GM10248 (cell line): ENCODE measurements at regions not wholly inside any gene's neighbourhood (a gene's known extent, or its start where the extent isn't known, plus 50 kb on each side); places are given as distances from the start of the nearest gene placed in this dataset.

ENCODE experiments used
- CTCF ChIA-PET: fragments of 300-600 bp; sonication (Branson Sonifier 250); formaldehyde crosslinking; extraction: SDS; loops from one replicate; lab custom pipeline; 2021; ENCODE audit warnings: antibody characterized with exemption; lab: Yijun Ruan, JAX
- POLR2A ChIA-PET: fragments of 350-650 bp; sonication (Branson Sonifier 250); formaldehyde crosslinking; extraction: SDS; loops from one replicate; lab custom pipeline; 2020; ENCODE audit warnings: antibody characterized with exemption; lab: Yijun Ruan, JAX
- DNase-seq: peaks from one replicate; pipeline ENCODE4 v3.0.0; 2012; ENCODE audit errors: extremely low spot score
- CTCF ChIP-seq: IDR thresholded peaks from 2 replicates; pipeline ENCODE4 v1.5.1; 2012; ENCODE audit warnings: mild to moderate bottlenecking, low read depth; ENCODE audit errors: extremely low read depth, missing control alignments, control extremely low read depth

- ChIA-PET POLR2A (no interaction called here), CTCF (interaction anchor here (1.5 kb wide), 1 partner anchor 10 kb away, joined by 4 read pairs; no protein-coding TSS in a partner anchor)
- TF ChIP-seq CTCF: no peak
- no peak for DNase-seq
Observed at GRCh38 chr14:87678624-87679023, 314.4 kb downstream of the GALC start.

DNA sequence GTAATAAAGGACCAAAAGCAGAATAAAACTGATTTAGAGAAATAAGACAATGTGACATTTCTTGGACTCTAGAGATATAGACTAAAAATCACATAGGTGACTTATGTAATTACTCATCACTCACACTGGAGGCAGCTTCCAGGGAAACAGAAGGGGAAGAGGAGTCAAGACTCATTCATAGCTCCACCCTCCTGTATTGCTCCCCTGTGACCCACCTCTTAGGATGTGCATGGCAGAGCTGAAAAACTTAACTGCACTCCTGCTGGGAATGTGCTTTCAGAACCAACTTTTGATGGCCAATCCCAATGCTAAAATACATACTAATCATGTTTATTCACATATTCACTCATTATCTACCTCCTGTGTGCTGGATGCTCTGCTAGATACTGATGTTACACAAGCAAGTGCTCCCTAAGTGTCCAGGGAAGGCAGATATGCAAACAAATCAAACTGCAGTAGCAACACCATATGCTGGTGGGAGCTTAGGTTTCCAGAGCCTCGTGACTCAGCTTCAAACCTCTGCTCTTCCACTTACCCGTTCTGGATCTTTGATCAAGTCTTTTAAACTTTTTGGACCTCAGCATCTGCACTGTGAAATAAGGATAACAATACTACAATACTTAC is 316.1 kb downstream of the GALC start:
- CTCF ChIA-PET: no interaction called here
- POLR2A ChIA-PET: no interaction called here
- TF ChIP-seq CTCF: no peak

GRCh38 chr14:87667659-87668058 is 325.3 kb downstream of the GALC start:
- TF ChIP-seq CTCF: no peak
- POLR2A ChIA-PET: no interaction called here
- no peak for DNase-seq
- CTCF ChIA-PET: no interaction called here

More for the DNA sequence above, 316.1 kb downstream of the GALC start:
- DNase-seq: no peak

DNA sequence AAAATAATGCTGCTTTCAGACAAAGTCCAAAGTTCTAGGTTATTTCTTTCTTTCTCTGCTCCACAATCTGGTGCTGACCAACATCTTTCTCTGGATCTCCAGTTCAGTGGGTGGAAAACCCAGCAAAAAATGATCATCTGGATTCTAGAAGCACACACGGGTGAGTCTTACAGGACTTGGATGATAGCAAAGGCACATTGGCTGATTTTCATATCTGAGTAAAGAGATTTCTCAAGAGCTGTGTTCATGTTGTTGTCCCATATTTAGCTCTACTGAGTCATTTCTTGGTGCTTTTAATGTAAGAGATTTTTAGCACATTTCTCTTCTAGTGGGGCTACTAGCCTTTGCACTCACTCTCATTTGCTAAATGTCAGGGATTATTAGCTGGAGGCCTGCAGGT is 336.7 kb downstream of the GALC start:
- ChIA-PET POLR2A (no interaction called here), CTCF (no interaction called here)
- TF ChIP-seq CTCF: no peak
- DNase-seq: no peak

DNA sequence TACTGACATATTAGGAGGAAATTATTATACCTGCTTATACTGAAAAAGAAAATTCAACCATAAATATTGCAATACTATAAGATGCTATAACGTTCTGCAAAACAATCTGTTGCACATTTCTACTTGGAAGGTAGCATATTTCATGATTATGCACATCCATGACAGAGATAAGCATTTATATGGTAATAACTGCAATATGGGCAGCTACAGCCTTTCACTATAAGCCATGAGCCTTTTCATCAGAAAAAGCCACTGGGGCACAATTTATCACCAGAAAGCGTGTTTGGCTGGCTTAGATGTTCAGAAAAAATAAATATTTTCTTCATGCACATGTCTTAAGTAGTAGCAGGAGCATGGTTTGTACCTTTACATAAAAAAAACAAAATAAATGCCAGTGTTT is 340.7 kb downstream of the GALC start:
- no peak for DNase-seq
- no peak for TF ChIP-seq CTCF
- ChIA-PET POLR2A (no interaction called here), CTCF (no interaction called here)

DNA sequence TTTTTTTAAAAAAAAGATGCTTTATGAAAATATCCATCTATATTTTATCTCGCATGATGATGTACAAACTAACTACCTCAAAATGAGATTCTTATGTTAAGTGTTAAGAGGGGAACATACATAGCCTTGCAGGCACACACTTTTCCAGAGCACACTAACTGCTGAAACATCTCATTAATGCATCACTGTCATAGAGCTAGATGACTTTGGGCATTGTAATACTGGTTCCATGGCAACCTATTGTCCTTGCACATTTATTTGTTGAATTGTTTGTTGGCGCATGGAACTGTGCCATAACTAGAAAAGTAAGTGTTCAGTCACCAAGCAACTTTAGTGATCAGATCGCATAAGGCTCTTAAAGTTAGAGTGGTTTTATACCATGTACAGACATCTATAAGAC is 348.3 kb downstream of the GALC start:
- TF ChIP-seq CTCF: no peak
- DNase-seq: no peak
- CTCF ChIA-PET: no interaction called here
- POLR2A ChIA-PET: no interaction called here
